ENCODE measurements at regions not wholly inside any gene's neighbourhood (a gene's known extent, or its start where the extent isn't known, plus 50 kb on each side); places are given as distances from the start of the nearest gene placed in this dataset.

- H3K9ac ChIP-seq (ENCODE audit: control insufficient read depth, extremely low read depth, insufficient read depth, low read length) = no peak overlapping the region
- DNase-seq (ENCODE audit: low read depth, low spot score) = no peak
- dilution Hi-C loops (cut with MboI; ENCODE audit: extremely low pct_ligation_motif_present, low sequenced_read_pairs) = no loop called here
These were observed 95.8 kb upstream of the RGS4 start for GRCh38 chr1:162973381-162973795.

GRCh38 chr1:162972773-162973172, 96.4 kb upstream of the RGS4 start:
- Histone ChIP-seq H3K27ac (ENCODE audit: control insufficient read depth, insufficient read depth, low read length) (no peak overlapping the region), H3K36me3 (ENCODE audit: control insufficient read depth in 2 of 2, extremely low read depth in 1 of 2, insufficient read depth in 2 of 2, low read length in 2 of 2) (no peaks in the 10 kb centered on the region), H3K9ac (ENCODE audit: control insufficient read depth, extremely low read depth, insufficient read depth, low read length) (no peak overlapping the region), H4K20me1 (ENCODE audit: control insufficient read depth, extremely low read depth, insufficient read depth, low read length) (no peaks in the 10 kb centered on the region), H3K27me3 (ENCODE audit: control insufficient read depth, extremely low read depth, insufficient read depth, low read length) (no peaks in the 10 kb centered on the region), H3K9me1 (ENCODE audit: control insufficient read depth, extremely low read depth, insufficient read depth, low read length) (no peaks in the 10 kb centered on the region), H3K9me3 (ENCODE audit: control insufficient read depth, low read depth, low read length) (no peaks in the 10 kb centered on the region), H3K4me1 (ENCODE audit: control insufficient read depth, extremely low read depth, insufficient read depth, low read length) (peaks cover 9% of the 10 kb centered on the region), H3K4me2 (ENCODE audit: control insufficient read depth, extremely low read depth, insufficient read depth, low read depth, low read length) (no peak overlapping the region), H3K4me3 (ENCODE audit: control insufficient read depth in 2 of 3, extremely low read depth in 1 of 3, insufficient read depth in 2 of 3, low read depth in 1 of 3, low read length in 3 of 3) (no peak overlapping the region), H2AFZ (ENCODE audit: control insufficient read depth, low read length) (no peak overlapping the region), H3K79me2 (ENCODE audit: control insufficient read depth, insufficient read depth, low read length) (no peaks in the 10 kb centered on the region)
- dilution Hi-C loops (cut with MboI; ENCODE audit: extremely low pct_ligation_motif_present, low sequenced_read_pairs) = no loop called here
- FAIRE-seq (no peak), DNase-seq (ENCODE audit: low read depth, low spot score) (no peak)
- TF ChIP-seq CTCF (optimal IDR thresholded peaks at IDR 0.05 in 1 of 3, IDR thresholded peaks at IDR 0.05 in 1 of 3, conservative IDR thresholded peaks at IDR 0.05 in 1 of 3; ENCODE audit: extremely low read depth in 1 of 3, insufficient read depth in 2 of 3, low read length in 3 of 3) (no peak), EZH2 (IDR thresholded peaks at IDR 0.05; ENCODE audit: low read length) (no peak)

More at GRCh38 chr1:162973381-162973795, 95.8 kb upstream of the RGS4 start:
- Histone ChIP-seq H3K9me1 (ENCODE audit: control insufficient read depth, extremely low read depth, insufficient read depth, low read length) (no peaks in the 10 kb centered on the region), H3K4me2 (ENCODE audit: control insufficient read depth, extremely low read depth, insufficient read depth, low read depth, low read length) (no peak overlapping the region), H4K20me1 (ENCODE audit: control insufficient read depth, extremely low read depth, insufficient read depth, low read length) (no peaks in the 10 kb centered on the region), H3K4me3 (ENCODE audit: control insufficient read depth in 2 of 3, extremely low read depth in 1 of 3, insufficient read depth in 2 of 3, low read depth in 1 of 3, low read length in 3 of 3) (no peak overlapping the region), H3K27ac (ENCODE audit: control insufficient read depth, insufficient read depth, low read length) (no peak overlapping the region), H3K4me1 (ENCODE audit: control insufficient read depth, extremely low read depth, insufficient read depth, low read length) (peaks cover 9% of the 10 kb centered on the region), H3K36me3 (ENCODE audit: control insufficient read depth in 2 of 2, extremely low read depth in 1 of 2, insufficient read depth in 2 of 2, low read length in 2 of 2) (no peaks in the 10 kb centered on the region), H2AFZ (ENCODE audit: control insufficient read depth, low read length) (no peak overlapping the region), H3K27me3 (ENCODE audit: control insufficient read depth, extremely low read depth, insufficient read depth, low read length) (no peaks in the 10 kb centered on the region), H3K9me3 (ENCODE audit: control insufficient read depth, low read depth, low read length) (no peaks in the 10 kb centered on the region), H3K79me2 (ENCODE audit: control insufficient read depth, insufficient read depth, low read length) (no peaks in the 10 kb centered on the region)
- FAIRE-seq = no peak
- TF ChIP-seq EZH2 (IDR thresholded peaks at IDR 0.05; ENCODE audit: low read length) (no peak), CTCF (optimal IDR thresholded peaks at IDR 0.05 in 1 of 3, IDR thresholded peaks at IDR 0.05 in 1 of 3, conservative IDR thresholded peaks at IDR 0.05 in 1 of 3; ENCODE audit: extremely low read depth in 1 of 3, insufficient read depth in 2 of 3, low read length in 3 of 3) (no peak)
